Dedifferentiated amniotic fluid mesenchymal stem cell (primary cell): ENCODE measurements at regions not wholly inside any gene's neighbourhood (a gene's known extent, or its start where the extent isn't known, plus 50 kb on each side); places are given as distances from the start of the nearest gene placed in this dataset.

ENCODE experiments used
- DNase-seq: peaks from one replicate; pipeline ENCODE4 v3.0.0-alpha.2; 2016; ENCODE audit errors: extremely low spot score

- DNase-seq: no peak
Observed at GRCh38 chr22:48605125-48605524, 1222.5 kb downstream of the BRD1 start.

GRCh38 chr22:48603621-48604320 lies 1223.9 kb downstream of the BRD1 start:
- no peak for DNase-seq

- no peak for DNase-seq
Observed at GRCh38 chr22:48602805-48603518, 1224.7 kb downstream of the BRD1 start.

GRCh38 chr22:48600681-48601080 lies 1227.0 kb downstream of the BRD1 start:
- no peak for DNase-seq

GRCh38 chr22:48600171-48600570 lies 1227.5 kb downstream of the BRD1 start:
- DNase-seq: no peak

GRCh38 chr22:48599346-48599745 lies 1228.3 kb downstream of the BRD1 start:
- DNase-seq: no peak

GRCh38 chr22:48596111-48596850 lies 1231.4 kb downstream of the BRD1 start:
- no peak for DNase-seq

- DNase-seq: no peak
Observed at GRCh38 chr22:48595511-48595905, 1232.2 kb downstream of the BRD1 start.

- DNase-seq: no peak
Observed at GRCh38 chr22:48594757-48595510, 1232.7 kb downstream of the BRD1 start.

GRCh38 chr22:48594016-48594756 lies 1233.5 kb downstream of the BRD1 start:
- DNase-seq: no peak

GRCh38 chr22:48593551-48593950 lies 1234.1 kb downstream of the BRD1 start:
- no peak for DNase-seq

GRCh38 chr22:48592931-48593330 lies 1234.7 kb downstream of the BRD1 start:
- DNase-seq: no peak

- DNase-seq: no peak
Observed at GRCh38 chr22:48592488-48592887, 1235.2 kb downstream of the BRD1 start.

- no peak for DNase-seq
Observed at GRCh38 chr22:48592066-48592345, 1235.7 kb downstream of the BRD1 start.

GRCh38 chr22:48591286-48592065 lies 1236.2 kb downstream of the BRD1 start:
- no peak for DNase-seq

- no peak for DNase-seq
Observed at GRCh38 chr22:48589901-48590300, 1237.8 kb downstream of the BRD1 start.

GRCh38 chr22:48588878-48589450 lies 1238.7 kb downstream of the BRD1 start:
- no peak for DNase-seq

- DNase-seq: no peak
Observed at GRCh38 chr22:48588151-48588877, 1239.4 kb downstream of the BRD1 start.

GRCh38 chr22:48587236-48587865 lies 1240.3 kb downstream of the BRD1 start:
- no peak for DNase-seq
